Activated CD4-positive, alpha-beta T cell treated with anti-CD3 and anti-CD28 coated beads for 24 hours (primary cell): ENCODE measurements at regions not wholly inside any gene's neighbourhood (a gene's known extent, or its start where the extent isn't known, plus 50 kb on each side); places are given as distances from the start of the nearest gene placed in this dataset.
"Not testable (repeated sequence)": the region's sequence is repeated elsewhere in the genome, so short reads cannot be mapped to it uniquely, and the experiment has no call there.

Experiments
- DNase-seq, 2 donors: peaks; one replicate each; pipeline ENCODE4 v3.0.0-alpha.2; 2020; ENCODE audit warnings: low read depth in 2 of 2

- no peak for DNase-seq
Measured at GRCh38 chr7:131045526-131045925, 282.1 kb upstream of the MKLN1 start.

GRCh38 chr7:131046246-131046645, 281.4 kb upstream of the MKLN1 start:
- no peak for DNase-seq

- DNase-seq = no peak
Measured at GRCh38 chr7:131047651-131048304, 279.9 kb upstream of the MKLN1 start.

GRCh38 chr7:131051304-131051703, 276.4 kb upstream of the MKLN1 start:
- no peak for DNase-seq

DNA sequence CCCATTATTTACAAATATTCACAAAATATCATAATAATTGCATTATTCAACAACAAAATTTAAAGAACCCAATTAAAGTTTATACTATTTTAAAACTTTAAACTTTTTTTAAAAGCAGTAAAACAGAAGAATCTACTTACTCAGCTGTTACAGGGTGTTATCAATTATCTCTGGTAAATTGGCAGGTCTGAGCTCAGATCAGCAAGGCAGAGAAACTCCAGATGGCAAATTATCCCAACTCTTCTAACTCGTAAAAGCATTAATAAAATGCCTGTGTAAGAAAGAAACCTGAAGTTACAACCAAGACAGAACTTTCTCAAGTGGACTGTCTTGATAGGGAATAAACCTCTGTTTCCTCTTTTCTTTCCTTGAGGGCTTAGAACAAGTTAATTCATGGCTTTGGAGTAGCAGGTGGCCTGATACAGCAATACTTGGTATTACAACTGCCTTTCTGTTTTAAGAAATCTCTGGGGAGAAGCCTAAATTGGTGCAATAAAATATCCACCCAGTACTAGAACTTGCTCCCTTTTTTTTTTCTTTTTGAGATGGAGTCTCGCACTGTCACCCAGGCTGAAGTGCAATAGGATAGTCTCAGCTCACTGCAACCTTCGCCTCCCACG, 275.3 kb upstream of the MKLN1 start:
- DNase-seq = no peak

GRCh38 chr7:131056007-131056406, 271.7 kb upstream of the MKLN1 start:
- no peak for DNase-seq

DNA sequence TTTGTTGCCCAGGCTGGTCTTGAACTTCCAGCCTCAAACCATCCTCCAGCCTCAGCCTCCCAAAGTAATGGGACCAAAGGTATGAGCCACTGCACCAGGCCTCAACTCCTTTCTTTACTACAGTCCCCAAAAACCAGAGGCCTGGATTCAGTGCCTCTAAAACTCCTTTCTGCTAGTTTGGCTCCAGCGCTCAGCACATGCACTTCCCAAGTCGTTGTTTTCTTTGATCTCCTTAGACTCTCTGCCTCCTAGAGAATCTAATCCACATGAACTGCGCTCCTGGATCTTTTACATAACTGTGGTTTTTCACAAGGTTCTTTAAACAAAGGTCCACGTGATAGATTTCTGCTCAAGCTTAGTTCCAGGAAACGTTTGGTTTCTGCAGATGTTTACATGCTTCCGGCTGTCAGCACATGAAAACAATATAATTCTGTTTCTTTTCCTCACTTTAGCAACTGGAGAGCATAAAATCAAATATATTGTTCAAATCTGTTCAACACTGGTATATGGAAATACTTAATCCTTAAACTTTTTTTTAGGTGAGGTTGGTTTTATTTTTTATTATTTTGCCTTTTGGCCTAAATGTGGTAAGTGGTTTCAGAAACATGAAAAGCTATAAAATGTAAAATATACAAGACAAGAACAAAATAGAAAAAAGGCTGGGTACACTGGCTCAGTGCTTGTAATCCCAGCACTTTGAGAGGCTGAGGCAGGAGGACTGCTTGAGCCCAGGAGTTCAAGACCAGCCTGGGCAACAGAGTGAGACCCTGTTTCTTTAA, 270.5 kb upstream of the MKLN1 start:
- no peak for DNase-seq

DNA sequence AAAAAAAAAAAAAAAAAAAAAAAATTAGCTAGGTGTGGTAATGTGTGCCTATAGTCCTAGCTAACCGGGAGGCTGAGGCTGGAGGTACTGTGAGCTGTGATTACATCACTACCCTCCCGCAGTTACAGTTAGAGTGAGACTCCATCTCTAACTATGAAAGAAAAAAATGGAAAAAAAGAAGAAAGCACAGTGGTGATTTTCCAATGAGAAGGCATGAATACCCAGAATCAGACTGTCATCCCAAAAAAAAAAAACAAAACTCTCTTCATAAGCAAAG, 269.9 kb upstream of the MKLN1 start:
- DNase-seq = no peak

- DNase-seq = not testable (repeated sequence)
Measured at GRCh38 chr7:131058561-131059288, 269.0 kb upstream of the MKLN1 start.

DNA sequence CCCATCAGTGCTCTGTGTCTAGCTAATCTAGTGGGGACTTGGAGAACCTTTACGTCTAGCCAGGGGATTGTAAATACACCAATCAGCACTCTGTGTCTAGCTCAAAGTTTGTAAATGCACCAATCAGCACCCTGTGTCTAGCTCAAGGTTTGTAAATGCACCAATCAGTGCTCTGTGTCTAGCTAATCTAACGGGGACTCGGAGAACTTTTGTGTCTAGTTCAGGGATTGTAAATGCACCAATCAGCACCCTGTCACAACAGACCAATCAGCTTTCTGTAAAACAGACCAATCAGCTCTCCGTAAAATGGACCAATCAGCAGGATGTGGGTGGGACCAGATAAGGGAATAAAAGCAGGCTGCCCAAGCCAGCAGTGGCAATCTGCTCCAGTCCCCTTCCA, 268.3 kb upstream of the MKLN1 start:
- not testable (repeated sequence) for DNase-seq

GRCh38 chr7:131061158-131061557, 266.5 kb upstream of the MKLN1 start:
- DNase-seq = no peak

- DNase-seq = no peak
Measured at GRCh38 chr7:131061818-131062217, 265.9 kb upstream of the MKLN1 start.

- DNase-seq = no peak
Measured at GRCh38 chr7:131066635-131067034, 261.0 kb upstream of the MKLN1 start.

DNA sequence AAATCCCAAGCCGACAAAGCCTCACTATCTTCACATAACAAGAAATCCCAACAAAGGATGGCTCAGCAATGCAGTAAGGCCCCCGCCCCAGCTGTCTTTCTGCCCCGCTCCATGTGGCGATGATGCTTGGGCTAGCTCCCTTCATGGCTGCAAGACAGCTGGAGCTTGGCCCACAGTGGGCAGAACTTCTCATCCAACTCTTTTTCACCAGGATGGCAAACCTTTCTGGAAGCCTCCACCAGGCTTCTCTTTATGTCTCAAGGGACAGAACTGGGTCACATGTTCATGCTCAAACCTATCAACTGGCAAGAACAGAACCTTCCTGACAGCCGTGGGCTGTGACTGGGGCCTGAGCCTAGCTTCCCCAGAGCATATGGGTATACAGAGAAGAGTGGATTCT, 260.5 kb upstream of the MKLN1 start:
- no peak for DNase-seq

DNA sequence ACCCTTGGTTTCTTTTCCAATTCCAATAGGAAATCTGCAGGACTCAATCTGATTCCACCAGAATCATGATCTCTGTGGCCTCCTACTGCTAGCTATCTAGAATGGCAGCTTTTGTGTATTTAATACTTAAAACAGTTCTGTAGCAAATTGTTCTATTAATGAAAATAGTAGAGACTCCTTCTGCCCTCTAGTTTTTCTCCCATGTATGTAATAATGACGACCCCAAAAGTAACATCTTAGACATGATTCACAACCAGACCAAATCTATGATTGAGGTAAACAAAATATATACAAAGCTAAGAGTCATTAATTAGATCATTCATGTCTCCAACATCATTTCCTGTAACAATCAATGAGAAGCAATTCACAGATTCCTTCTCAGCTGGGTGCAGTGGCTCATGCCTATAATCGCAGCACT, 259.1 kb upstream of the MKLN1 start:
- no peak for DNase-seq

- no peak for DNase-seq
Measured at GRCh38 chr7:131071786-131072504, 255.7 kb upstream of the MKLN1 start.

DNA sequence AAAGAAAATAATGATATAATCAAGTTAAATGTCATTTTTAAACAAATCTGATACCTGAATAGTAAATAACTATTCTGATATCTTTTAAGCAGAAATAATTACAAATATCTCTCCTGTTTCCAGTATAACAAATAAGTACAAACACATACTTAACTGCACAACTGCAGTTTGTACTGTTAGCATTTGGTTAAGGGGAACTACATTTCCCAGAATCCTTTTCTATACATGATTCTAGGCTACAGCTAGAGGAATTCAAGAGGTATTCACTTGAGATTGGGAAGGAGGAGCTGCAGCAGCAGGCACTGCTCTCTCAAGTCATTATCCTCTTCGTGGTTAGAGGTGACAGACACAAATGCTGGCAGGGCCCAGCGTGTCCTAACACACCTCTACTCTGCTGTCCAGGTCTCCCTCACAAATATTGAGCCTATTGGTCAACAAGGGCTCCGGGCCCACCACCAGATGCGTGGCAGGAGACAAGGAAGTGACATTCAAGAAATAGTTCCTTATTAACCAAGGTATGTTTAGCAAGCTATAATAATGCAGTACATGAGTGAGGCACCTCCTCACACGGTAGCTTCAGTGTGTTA, 255.1 kb upstream of the MKLN1 start:
- no peak for DNase-seq

- no peak for DNase-seq
Measured at GRCh38 chr7:131074043-131074442, 253.6 kb upstream of the MKLN1 start.

DNA sequence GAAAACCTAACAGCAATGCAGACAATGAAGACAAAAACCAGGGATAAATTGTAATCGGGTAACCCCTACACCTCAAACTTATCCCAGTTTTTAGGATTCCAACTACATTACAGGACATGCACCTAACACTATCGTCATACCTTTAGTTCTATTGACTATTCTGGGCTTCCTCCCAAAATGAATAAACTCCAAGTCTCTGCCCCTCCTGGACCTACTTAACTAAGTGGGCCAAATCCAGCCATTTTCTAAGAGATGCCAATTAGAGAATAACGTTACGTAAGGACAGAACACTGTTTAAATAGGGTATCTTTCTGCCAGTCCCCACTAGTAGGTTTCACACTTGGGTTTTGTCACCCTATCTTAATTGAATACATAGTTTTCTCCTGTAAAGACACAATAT, 253.1 kb upstream of the MKLN1 start:
- no peak for DNase-seq

- no peak for DNase-seq
Measured at GRCh38 chr7:131075406-131075805, 252.3 kb upstream of the MKLN1 start.

GRCh38 chr7:131076032-131076431, 251.6 kb upstream of the MKLN1 start:
- no peak for DNase-seq
